Suppressor macrophage treated with lipopolysaccharide for 4 hours (primary cell): ENCODE measurements at regions not wholly inside any gene's neighbourhood (a gene's known extent, or its start where the extent isn't known, plus 50 kb on each side); places are given as distances from the start of the nearest gene placed in this dataset.

Source experiments
- DNase-seq: peaks from one replicate; pipeline ENCODE4 v3.0.0-alpha.2; 2020

DNA sequence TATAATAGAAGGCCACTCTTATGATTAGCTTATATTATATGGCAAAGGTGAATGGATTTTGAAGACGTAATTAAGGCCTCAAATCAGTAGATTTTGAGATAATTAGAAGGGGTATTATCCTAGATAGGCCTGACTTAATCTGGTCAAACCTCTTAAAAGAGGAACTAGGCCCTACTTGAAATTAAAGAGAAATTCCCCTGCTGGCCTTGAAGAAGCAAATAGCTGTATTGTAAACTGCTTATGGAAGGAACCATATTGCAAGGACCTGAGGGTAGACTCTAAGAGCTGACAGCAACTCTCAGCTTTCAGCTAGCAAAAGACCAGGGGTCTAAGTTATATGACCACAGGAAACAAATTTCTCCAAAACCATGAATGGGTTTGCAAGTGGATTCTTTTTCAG is 219.0 kb upstream of the ONECUT1 start:
- no peak for DNase-seq

DNA sequence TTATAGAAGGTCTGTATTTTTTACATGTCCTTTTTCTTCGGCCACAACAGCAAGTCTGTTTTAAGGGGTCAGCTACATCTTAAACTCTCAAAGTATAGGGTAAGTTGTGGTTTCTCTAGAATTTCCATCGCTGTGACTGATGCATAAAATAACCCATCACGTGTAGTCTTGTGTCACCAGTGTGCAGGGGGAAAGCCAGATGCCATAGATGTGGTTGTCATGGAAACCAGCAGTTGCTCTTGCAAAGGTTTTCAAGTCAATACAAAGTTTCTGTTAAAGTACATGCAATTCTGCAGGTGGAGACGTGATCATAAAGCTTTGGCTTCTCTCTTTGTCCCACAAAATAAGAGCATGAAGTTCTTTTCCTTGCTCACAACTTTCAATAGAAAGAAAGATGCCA is 210.3 kb upstream of the ONECUT1 start:
- no peak for DNase-seq

DNA sequence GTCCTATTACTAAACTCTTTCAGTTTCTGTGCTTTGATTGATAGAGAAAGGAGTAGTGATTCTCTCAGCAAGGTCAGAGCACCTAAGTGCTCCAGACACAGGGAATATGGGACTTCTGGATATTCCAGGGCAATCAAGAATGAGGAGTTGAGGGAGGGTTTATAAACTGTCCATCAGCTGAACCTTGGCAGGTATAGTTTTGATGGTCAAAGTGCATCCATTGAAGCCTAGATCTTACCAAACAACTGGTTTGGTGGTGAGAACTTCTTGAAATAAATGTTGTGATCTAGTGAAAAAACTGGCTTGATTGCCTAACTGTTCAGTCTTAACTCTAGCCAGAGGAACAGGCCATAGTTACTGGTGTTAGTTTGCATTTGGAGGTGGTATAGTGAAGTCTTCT is 207.0 kb upstream of the ONECUT1 start:
- no peak for DNase-seq

DNA sequence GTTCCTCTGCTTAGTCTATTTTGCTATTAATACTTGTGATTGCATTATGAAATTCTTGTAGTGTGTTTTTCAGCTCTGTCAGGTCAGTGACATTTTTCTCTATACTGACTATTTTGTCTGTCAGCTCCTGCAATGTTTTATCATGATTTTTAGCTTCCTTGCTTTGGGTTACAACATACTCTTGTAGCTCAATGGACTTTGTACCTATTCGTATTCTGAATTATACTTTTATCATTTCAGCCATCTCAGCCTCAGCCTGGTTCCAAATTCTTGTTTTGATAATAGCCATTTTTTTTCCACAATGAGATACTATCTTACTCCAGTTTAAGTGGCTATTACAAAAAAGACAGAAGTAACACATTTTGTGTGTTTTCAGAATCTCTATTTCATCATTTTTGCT is 204.2 kb upstream of the ONECUT1 start:
- DNase-seq, result no peak

DNA sequence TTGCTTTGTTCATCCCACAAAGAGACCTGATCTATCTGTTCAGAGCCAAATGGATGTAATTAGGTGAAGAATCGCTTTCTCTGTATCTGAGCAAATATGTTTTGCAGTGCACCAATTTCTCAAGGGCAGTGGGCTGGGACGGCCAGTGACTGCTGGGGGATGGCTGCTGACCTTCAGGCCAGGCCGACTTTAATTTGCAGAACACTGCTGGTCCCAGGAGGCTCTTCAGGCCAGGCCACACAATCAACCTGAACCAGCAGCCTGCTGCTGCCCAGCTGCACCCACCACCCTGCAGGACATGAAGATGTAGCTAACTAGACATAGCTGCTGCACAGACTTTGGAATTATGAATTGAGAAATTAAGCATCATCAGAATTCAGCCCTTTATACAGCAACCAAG is 194.4 kb upstream of the ONECUT1 start:
- DNase-seq, result no peak

DNA sequence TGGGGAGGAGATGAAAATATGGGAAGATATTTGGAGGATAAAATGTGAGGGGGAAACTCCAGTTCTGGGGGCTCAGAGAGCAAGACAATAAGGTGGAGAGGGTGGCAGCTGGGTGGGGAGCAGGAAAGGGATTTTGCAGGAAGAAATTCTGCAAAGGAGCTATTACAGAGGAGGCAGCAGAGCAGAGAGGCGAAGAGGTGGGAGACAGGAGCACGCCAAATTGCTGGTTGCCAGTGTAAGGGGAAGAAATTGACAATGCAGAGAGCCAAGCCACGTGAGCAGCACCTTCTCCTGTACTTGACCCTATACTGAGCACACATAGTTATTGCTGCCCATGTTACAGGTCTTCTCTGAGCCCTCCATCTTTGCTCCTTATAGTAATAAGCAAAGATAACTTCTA is 190.3 kb upstream of the ONECUT1 start:
- no peak for DNase-seq

DNA sequence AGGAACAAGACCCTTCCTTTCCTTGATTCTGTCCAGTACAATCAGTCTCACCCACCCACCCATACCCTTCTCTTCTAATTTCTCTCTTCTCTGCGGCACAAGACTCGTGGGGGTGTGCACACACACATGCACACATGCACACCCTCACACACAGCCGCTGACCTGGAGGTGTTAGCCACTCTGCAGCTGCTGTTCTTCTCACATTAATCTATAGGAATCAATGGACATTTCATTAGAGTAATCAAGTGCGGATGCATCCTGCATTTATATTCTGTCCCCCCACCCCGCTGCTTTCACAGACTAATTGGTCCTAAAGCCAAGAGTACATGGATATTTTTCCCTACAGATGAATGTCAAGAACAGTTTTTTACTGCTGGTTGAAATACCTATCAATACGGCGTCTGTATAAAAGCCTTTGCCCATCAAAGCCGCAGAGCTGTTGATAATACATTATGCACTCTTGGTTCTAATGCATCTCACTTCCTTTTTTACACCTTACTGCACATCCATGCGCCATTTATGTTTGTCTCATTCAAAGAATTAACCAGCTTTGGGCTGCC is 186.5 kb upstream of the ONECUT1 start:
- no peak for DNase-seq

DNA sequence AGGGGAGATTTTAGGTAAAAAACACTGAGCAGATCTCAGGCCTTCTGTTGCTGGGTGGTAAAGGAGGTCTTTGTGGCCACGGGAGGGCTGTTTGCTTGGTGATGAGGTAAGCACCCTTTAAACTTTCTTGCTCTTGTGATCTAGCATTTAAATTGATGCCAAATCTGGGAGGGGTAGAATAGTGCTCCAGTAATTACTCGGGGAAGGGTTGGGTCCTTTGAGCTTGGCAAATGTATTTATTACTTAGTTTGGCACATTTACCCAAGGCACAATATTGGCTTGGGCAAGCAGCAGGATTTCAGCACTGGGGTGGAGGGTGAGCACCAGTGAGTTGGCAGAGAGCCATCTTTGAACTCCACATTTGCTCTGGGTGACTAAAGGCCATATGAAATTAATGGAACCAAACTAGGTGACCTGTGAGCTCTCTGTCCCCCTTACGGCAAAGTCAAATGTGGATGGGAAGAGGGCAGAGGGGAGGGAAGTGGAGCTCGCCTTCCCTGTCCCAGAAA is 185.9 kb upstream of the ONECUT1 start:
- no peak for DNase-seq

DNA sequence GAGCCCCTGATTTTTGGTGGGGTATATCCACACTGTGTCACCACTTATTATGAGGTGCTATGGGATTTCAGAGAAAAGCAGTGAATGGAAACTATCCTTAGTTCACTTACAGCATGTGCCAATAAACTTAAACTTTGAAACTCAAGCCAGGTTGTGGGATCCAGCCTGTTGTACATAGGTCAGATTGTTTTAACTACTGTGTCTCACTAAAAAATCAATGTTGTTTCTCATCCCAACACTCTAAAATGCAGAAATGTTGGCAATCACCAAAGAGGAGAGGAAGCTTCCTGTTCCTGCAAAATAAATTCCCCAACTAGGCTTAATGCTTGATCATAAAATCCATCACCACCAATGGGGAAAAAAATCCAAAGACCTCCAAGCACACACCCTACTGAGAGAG is 173.7 kb upstream of the ONECUT1 start:
- no peak for DNase-seq

DNA sequence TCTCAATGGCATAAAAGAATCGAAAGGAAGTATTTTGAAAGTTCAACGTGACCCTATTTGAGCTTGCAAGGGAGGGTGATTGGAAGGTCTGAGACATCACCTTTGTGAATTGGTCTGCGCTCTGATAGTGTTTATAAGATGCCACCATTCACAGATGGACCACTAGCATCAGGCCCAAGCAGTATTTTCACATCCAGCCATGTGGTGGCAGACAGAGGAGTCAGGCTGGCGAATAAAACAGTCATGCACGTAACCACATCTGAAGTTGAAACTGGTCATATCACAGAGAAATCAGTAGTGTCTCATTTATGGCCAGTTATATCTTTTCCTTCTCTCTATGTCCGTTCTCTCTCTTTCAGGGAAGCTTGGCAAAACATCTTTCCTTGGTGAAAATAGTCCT is 170.1 kb upstream of the ONECUT1 start:
- no peak for DNase-seq

DNA sequence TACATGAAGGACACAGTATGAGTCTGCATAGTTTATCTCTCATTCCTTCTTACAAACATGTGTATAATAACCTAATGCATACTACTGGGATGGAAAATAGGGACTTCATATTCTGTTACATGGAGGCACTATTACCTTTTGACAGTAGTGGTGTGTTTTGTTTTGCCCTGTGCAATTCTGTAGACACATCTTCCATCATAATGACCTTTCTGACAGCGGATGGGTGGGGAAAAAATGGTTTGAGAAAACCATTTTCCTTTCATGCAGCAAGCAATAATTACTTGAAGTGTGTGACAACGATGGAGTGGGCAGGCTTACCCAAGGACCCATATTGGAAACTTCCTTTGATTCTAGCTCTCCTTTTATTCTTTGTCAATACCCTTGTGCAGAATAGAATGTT is 153.6 kb upstream of the ONECUT1 start:
- no peak for DNase-seq

DNA sequence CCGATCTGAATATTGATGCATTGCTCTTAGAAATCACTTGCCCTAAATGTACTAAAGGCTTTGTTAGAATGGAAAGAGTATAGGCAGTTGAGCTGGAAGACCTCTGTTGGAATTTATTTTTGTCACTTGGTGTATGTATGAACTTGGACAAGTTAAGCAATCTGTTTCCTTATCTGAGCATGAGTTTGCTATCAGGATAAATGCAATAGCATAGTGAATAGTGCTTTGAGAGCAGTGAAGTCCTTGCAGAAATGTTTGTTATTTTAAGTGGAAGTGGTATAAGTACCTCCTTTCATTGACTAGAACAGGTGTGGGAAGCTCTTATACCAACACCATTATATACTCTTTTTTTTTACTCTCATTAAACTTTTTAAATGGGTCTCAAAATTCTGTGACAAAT is 146.4 kb upstream of the ONECUT1 start:
- DNase-seq, result no peak

DNA sequence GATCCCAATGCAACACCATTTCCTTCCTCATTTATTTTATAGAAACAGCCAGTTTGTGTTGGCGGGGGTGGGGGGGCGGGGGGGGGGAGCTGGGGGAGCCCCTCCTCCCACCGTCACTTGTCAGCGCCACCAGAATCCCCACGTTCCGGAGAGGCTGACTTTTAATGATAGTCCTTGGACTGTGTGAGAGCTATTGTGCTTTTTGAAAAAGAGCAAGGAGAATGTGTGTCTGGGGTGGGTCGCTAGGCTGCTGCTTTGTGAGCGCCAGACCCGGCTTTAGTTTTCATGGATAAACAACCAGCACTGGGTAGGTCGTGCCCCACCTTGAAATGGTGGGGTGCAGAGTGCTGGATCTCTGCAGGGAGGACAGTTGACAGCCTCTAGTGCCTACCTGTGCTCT is 135.0 kb upstream of the ONECUT1 start:
- DNase-seq, result no peak

DNA sequence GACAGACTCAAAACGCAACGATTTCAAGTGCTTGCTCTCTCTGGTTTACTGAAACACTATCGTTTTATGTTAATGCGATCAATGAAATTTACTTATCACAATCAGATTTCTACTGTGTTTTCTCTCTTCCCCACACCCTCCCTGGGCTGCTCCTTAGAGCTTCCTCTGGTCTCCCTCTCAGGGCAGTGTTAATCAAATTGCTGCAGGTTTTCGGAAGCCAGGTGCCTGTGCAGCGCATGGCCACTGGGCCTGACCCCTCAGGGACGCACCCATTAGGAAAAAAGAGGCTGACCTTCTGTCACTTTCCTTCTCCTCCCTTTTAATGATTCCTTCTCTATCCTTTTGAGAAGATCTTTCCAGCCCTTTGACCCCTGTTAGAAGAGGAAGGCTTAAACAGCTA is 134.5 kb upstream of the ONECUT1 start:
- DNase-seq, result no peak

DNA sequence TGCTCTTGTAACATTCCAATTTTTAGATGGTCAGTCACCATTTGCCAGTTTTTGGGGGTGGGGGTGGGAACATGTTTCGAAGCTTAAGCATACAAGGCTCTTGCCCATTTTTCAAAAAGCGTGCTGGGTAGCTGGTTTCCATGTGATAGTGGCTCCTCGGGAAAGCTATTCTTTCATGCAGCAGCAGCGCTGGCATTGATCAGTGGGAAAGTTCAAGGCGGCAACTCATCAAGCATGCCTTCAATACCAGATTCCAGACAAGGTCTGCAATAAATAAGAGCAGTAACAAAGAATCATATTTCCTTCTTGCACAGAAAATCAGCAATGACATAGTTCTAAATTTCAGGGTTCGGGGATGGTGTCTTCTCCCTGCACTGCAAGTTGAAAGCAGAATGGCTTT is 133.5 kb upstream of the ONECUT1 start:
- no peak for DNase-seq

DNA sequence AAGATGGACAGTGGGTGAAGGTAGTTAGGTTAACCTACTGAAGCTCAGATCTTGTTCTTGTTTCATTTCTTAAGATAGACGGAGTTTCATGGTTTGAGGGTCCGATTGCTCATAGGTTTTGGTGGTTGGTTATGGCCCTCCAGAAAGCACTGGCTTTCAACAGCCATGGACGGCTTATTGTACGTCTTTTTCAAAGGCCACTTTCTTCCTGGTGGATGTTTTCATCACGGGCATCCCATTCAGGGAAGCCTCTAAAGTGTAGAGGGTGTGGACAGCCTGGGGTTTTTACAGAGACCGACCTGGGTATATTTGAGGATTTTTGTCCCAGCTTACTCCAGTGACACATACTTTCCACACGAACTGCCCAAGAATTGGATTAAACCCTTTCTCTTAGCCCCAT is 132.7 kb upstream of the ONECUT1 start:
- no peak for DNase-seq

DNA sequence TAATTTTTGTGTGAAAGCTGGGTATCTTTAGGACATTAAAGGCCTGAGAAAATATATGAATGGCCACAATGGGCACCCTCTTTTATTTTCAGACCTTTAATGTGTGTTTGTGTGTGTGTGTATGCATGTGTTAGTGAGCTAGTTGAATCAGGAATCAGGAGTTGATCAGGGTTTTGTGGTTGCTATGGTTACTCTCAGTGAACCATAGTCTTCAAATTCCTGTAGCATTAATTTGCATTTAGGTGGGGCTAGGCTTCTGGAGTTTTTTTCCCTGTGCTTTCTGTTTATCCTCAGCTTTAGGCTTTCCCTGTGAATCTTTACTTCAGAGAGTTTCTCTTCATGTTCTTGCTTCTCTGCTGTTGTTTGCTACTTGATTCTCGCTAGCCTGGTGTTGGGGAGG is 122.0 kb upstream of the ONECUT1 start:
- no peak for DNase-seq

DNA sequence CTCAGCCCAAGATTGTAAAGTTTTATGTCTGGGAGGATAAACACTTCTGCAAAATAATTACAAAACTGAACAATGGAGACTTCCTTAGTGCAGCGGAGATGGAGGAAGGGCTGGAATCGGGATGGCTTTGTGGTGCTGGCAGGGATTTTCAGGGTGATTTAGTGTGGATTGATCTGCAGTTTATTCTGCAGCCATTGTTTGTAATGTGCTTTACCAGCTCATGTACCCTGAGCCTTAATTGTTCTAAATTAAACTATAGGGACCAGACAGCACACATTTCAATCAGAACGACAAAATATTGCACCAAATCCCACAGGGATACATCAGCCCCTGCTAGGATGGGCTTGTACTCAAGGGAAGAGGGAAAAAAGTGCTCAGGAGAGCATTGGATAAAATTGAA is 103.2 kb upstream of the ONECUT1 start:
- DNase-seq, result no peak

DNA sequence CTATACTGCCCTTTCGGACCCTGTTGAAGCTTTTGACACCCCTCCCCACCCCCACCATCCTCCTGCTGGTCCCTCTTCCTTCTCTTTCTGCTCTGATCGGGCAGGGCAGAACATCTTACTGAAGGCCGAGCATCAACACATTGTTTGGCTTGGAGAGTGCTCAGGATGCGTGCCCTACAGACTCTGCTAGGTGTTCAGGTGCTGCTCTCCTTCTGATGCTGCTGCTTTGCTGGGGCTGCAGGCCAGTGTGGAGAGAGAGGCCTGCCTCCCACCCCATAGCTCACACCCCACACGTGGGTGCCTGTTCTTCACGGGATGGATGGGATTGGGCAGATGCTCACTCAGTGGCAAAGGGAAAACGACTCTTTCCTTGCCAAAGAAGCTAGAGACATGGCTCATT is 89.8 kb upstream of the ONECUT1 start:
- DNase-seq, result no peak

DNA sequence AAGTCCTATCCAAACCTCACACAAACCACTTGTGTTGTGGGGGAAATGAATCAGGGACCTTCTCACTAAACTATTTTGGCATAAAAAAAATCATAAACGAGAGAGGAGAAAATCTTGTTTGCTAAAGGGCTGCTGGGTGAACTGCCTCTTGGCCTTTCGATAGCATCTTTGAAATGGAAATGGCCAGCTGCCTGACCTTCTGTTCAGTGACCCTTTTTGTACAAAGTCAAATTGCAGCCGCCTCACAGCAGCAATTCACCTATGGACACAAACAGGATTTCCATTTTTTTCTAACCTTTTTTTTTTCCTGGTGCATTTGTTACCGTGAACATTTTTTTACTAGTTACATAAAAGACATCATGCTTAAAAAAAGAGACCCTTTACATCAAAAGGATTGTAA is 89.0 kb upstream of the ONECUT1 start:
- DNase-seq, result no peak

DNA sequence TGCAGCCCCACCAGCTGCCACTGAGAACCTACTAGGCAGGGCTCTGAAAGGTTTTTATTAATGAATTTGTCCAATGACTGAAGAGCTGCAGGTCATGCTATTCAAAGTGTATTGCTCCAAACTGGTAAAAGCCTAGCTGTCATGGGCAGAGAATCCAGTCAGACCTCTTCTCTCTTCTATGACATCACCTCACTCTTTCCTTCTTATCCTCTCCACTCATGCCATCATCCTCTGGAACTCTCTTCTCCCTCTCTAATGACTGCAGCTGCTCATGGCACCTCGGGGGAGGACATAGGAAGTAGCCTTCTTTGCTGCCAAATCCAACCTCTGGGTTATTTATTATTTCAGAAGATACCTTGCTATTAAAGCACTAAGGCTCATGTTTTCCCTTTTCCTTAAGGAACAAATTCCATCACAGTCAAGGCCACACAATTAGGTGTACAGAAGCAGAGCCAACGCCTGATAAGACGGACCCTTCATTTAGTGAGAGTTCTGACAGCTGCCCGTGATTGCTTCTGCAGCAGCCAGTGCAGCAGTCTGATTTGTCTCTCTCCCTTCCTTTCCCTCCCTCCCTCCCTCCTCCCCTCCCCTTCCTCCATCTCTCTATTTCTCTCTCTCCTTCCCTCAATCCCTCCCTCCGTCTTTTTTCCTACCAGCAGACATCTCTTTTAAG is 87.0 kb upstream of the ONECUT1 start:
- DNase-seq, result no peak

DNA sequence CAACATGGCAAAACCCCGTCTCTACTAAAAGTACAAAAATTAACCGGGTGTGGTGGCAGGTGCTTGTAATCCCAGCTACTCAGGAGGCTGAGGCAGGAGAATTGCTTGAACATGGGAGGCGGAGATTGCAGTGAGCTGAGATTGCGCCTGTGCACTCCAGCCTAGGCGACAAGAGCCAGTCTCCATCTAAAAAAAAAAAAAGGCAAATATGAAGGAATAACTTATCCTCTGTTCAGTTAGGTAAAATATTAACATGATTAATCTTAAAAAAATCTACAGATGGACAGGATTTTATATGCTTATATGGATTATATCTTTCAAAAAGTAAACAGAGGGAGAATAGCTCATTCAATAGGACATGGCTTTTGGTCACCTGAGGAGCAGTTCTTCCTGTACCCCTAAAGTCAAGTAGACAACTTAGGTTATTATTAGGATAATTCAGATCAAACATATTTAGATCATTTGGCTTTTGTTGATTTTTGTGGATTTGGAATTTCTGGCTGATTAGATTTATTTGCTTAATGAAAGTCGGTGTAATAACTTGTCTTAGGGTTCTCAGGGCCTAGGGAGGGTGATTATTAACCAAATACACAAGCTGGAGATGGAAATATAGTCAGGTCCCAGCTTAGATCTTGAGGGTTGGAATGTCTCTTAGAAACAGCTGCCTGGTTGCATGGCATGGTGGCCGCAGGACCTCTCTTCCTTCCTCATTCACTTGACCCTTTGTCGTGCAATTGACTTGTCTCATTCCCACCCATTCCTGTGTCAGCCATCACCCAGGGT is 82.1 kb upstream of the ONECUT1 start:
- DNase-seq, result no peak

DNA sequence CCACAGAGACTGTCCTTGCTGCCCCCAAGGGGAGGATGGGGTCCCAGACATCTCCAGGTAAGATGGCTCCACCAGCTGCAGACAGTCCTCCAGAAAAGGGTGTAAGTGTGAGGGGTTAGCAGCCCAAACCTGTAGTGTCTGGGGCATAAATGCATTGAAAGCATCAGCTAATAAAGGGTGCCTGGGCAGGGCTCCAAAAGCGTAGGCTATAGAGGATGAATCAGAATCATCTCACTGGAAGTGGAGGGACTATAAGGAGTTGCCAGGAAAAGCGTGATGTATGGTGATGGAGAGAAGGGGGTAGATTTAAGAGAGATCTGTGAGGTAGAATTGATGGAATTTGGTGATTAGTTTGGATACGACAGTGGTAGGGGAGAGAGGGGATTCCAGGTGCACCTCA is 79.9 kb upstream of the ONECUT1 start:
- no peak for DNase-seq

DNA sequence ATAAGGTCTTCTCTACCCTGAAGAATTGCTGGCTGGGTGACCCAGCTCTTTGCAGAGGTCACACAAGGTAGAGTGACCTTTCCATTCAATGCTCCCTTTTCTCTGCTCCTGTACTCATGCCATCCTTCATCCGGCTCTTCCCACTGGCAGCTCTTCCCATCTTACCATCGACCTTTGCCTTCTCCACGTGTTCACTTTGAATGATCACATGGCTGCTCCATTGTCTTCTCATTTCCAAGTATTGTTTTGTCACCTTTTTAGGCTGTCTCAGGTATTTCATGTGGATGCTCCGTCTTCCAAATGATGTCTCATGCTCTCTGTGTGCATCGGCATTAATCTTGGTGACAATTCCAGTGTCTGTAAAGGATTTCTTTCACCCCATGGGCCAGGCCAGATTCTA is 76.6 kb upstream of the ONECUT1 start:
- DNase-seq, result no peak

DNA sequence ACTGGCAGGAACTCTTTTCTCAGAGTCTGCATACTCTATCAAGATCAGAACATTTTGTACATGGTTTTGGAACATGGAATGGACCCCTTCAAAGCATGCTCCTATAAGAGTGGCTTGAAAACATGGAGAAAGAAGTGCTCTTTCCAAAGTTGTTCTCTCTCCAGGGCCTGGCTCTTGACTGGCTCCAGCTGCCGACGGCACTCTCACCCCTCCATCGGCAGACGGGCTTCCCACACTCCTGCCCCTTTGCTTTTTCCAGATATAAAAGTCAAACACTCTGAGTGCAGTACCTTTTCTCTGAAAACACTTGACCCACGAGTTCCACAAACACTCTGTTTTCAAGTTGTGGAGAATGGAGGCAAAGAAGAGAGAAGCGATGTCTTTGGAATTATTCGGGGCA is 72.5 kb upstream of the ONECUT1 start:
- DNase-seq, result no peak
